Endothelial cell of umbilical vein (primary cell): ENCODE measurements at regions not wholly inside any gene's neighbourhood (a gene's known extent, or its start where the extent isn't known, plus 50 kb on each side); places are given as distances from the start of the nearest gene placed in this dataset.

Experiments used
- BruUV-seq: library from RNA; stranded (reverse); fragments of 400-500 nt; replicated peaks from 2 replicates; lab custom pipeline; 2021; lab: Mats Ljungman, UMichigan
- CTCF ChIA-PET: fragments of 300-600, 350-600 bp; sonication (Branson Sonifier 250); formaldehyde crosslinking; loops from one replicate; lab custom pipeline; 2021; ENCODE audit warnings: antibody characterized with exemption, inconsistent platforms; lab: Charles Lee
- POLR2A ChIA-PET: fragments of 300-600, 350-600 bp; sonication (Branson Sonifier 250); formaldehyde crosslinking; loops from one replicate; lab custom pipeline; 2021; ENCODE audit warnings: antibody characterized with exemption, inconsistent platforms; lab: Charles Lee
- DNase-seq: peaks from one replicate; pipeline ENCODE4 v3.0.0-alpha.2; 2011; ENCODE audit warnings: low read depth, low spot score
- FAIRE-seq: peaks from 2 replicates; lab custom pipeline; 2011; peaks lifted over from hg19 to GRCh38; lab: Jason Lieb, UNC
- H2AFZ ChIP-seq: 2 replicates; pipeline ENCODE4 v1.6.0; 2012; ENCODE audit warnings: low read depth, low read length, control low read depth, inconsistent platforms
- H3K27ac ChIP-seq: 2 replicates; pipeline ENCODE4 v1.5.1; 2011; ENCODE audit warnings: low read depth, mild to moderate bottlenecking, control low read depth, low read length, moderate library complexity; ENCODE audit not compliant: insufficient read depth
- H3K27me3 ChIP-seq, 2 experiments: 2 replicates each; pipeline versions ENCODE4 v1.6.0 to v1.6.1; 2011; ENCODE audit warnings: low read length in 2 of 2, mixed read lengths in 1 of 2; ENCODE audit not compliant: control insufficient read depth in 2 of 2, insufficient read depth in 2 of 2
- H3K36me3 ChIP-seq, 2 experiments: 2 replicates in 1 of 2; 3 replicates in 1 of 2; pipeline ENCODE4 v1.5.1; 2011; ENCODE audit warnings: low read length in 2 of 2, mild to moderate bottlenecking in 1 of 2, moderate library complexity in 1 of 2; ENCODE audit not compliant: control insufficient read depth in 2 of 2, insufficient read depth in 2 of 2; ENCODE audit errors: extremely low read depth in 1 of 2
- H3K4me1 ChIP-seq: 3 replicates; pipeline ENCODE4 v1.5.1; 2011; ENCODE audit warnings: mild to moderate bottlenecking, low read length; ENCODE audit not compliant: control insufficient read depth, insufficient read depth; ENCODE audit errors: extremely low read depth
- H3K4me2 ChIP-seq: 2 replicates; pipeline ENCODE4 v1.6.1; 2011; ENCODE audit warnings: low read length, control low read depth, mixed read lengths; ENCODE audit not compliant: insufficient read depth
- H3K4me3 ChIP-seq, 3 experiments: fragments of 200-600 bp in 1 of 3; sonication (generic), shearing (Covaris generic) in 1 of 3; replicated peaks in 1 of 3; 2 replicates each; pipeline ENCODE4 v1.5.1; 2011 to 2016; ENCODE audit warnings: control low read depth in 3 of 3, low read length in 3 of 3, mild to moderate bottlenecking in 2 of 3, inconsistent platforms in 1 of 3, low read depth in 1 of 3, moderate library complexity in 1 of 3; ENCODE audit not compliant: insufficient read depth in 1 of 3
- H3K79me2 ChIP-seq: 2 replicates; pipeline ENCODE4 v1.6.0; 2012; ENCODE audit warnings: low read length, inconsistent platforms; ENCODE audit not compliant: control insufficient read depth, insufficient read depth
- H3K9ac ChIP-seq: replicated peaks from 2 replicates; pipeline ENCODE3; 2011; ENCODE audit warnings: low read length, control low read depth; ENCODE audit not compliant: insufficient read depth; ENCODE audit errors: extremely low read depth
- H3K9me1 ChIP-seq: replicated peaks from 3 replicates; pipeline ENCODE4 v1.6.0; 2011; ENCODE audit warnings: mild to moderate bottlenecking, low read length; ENCODE audit not compliant: control insufficient read depth, insufficient read depth; ENCODE audit errors: extremely low read depth
- H3K9me3 ChIP-seq: replicated peaks from 2 replicates; pipeline ENCODE4 v1.5.1; 2012; ENCODE audit warnings: low read length, inconsistent platforms; ENCODE audit not compliant: control insufficient read depth, insufficient read depth
- H4K20me1 ChIP-seq: replicated peaks from 2 replicates; pipeline ENCODE3; 2011; ENCODE audit warnings: mild to moderate bottlenecking, low read length; ENCODE audit not compliant: control insufficient read depth, insufficient read depth; ENCODE audit errors: extremely low read depth
- EZH2 ChIP-seq: IDR thresholded peaks from 2 replicates; pipeline ENCODE4 v1.6.1; 2012; ENCODE audit warnings: borderline replicate concordance, low read depth, mild to moderate bottlenecking, moderate library complexity, low read length, inconsistent platforms; ENCODE audit not compliant: severe bottlenecking
- FOS ChIP-seq: IDR thresholded peaks from 2 replicates; pipeline ENCODE4 v1.6.1; 2011; ENCODE audit warnings: mild to moderate bottlenecking, low read length, moderate library complexity, borderline replicate concordance; ENCODE audit not compliant: insufficient read depth
- GATA2 ChIP-seq: IDR thresholded peaks from 2 replicates; pipeline ENCODE4 v1.7.0; 2011; ENCODE audit warnings: low read depth, mild to moderate bottlenecking, moderate library complexity, mixed read lengths, low read length; ENCODE audit not compliant: insufficient read length, insufficient read depth
- JUN ChIP-seq: IDR thresholded peaks from 2 replicates; pipeline ENCODE4 v1.6.1; 2011; ENCODE audit warnings: borderline replicate concordance, low read depth; ENCODE audit not compliant: insufficient read length, insufficient read depth
- MYC ChIP-seq: IDR thresholded peaks from one replicate; pipeline ENCODE4 v1.6.1; 2011; ENCODE audit warnings: mild to moderate bottlenecking, low read depth, low read length
- POLR2A ChIP-seq: IDR thresholded peaks from 2 replicates; pipeline ENCODE4 v1.6.1; 2012; ENCODE audit warnings: low read depth, mild to moderate bottlenecking, control low read depth, low read length
- POLR2AphosphoS5 ChIP-seq: IDR thresholded peaks from 2 replicates; pipeline ENCODE4 v1.6.1; 2012; ENCODE audit warnings: low read depth, mild to moderate bottlenecking, control low read depth, low read length, moderate library complexity; ENCODE audit not compliant: insufficient read depth
- dilution Hi-C: fragments of 300-500 bp; cut with MboI; formaldehyde crosslinking; loops from one replicate; pipeline ENCODE4 v1.15.0; 2019; ENCODE audit warnings: low sequenced_read_pairs; ENCODE audit not compliant: extremely low pct_ligation_motif_present
- intact Hi-C: fragments of 100-400 bp; cut with micrococcal nuclease; formaldehyde crosslinking; loops from one replicate; pipeline ENCODE4 v1.10.0; 2022
- TF ChIP-seq, protein P1 (sequence below): IDR thresholded peaks from 2 replicates; pipeline ENCODE4 v1.6.1; 2011; ENCODE audit not compliant: insufficient read depth, insufficient read length
- TF ChIP-seq, protein P2 (sequence below), 2 donors: IDR thresholded peaks; 1 replicate in 1 of 2; 2 replicates in 1 of 2; pipeline ENCODE4 v1.5.1; 2011; ENCODE audit warnings: low read length in 2 of 2, mild to moderate bottlenecking in 2 of 2, moderate library complexity in 2 of 2, control low read depth in 1 of 2, inconsistent platforms in 1 of 2, low read depth in 1 of 2; ENCODE audit not compliant: insufficient read depth in 1 of 2; ENCODE audit errors: extremely low read depth in 1 of 2

DNA sequence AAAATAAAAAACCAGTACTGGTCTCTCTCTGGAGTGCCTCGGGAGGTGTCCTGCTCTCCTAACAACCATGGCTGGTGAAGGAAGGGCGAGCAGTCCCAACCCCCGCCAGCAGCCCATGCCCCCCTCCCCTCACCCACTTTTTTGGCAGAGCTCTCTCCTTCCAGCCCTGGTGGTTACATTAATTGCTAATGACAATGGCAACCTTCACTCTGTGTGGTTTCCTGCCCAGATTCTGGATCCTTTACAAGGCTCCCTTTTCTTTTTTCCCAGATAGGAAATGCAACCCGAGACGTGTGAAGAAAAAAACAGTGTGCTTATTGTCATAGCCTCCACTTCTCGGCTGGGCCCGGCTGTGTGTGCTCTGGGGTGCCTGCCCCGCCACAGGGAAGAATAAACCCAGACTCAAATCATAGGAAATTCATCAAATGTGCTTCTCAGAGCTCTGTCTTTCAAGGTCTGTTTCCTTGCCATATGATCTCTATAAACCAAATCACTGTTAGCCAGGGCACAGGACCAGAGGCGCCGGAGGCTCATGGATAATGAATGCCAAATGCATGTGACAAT is 513.0 kb downstream of the SOX6 start:
- no peak for TF ChIP-seq POLR2AphosphoS5
- no peak for TF ChIP-seq MYC
- TF ChIP-seq, protein P1, sequence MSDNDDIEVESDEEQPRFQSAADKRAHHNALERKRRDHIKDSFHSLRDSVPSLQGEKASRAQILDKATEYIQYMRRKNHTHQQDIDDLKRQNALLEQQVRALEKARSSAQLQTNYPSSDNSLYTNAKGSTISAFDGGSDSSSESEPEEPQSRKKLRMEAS, result no peak
- intact Hi-C loops, result no loop called here
- Histone ChIP-seq H3K4me2 (no peak overlapping the region), H3K9me3 (no peaks in the 10 kb centered on the region), H2AFZ (no peak overlapping the region), H3K27ac (no peak overlapping the region), H3K79me2 (no peaks in the 10 kb centered on the region), H3K4me1 (peaks cover 6% of the 10 kb centered on the region), H3K27me3 (no peaks in the 10 kb centered on the region), H4K20me1 (no peaks in the 10 kb centered on the region), H3K4me3 (no peak overlapping the region), H3K9me1 (no peaks in the 10 kb centered on the region), H3K36me3 (no peaks in the 10 kb centered on the region), H3K9ac (no peak overlapping the region)
- FAIRE-seq (no peak), DNase-seq (peak; percentile 64)
- ChIA-PET POLR2A (no interaction called here), CTCF (no interaction called here)
- no TSS peak for BruUV-seq
- dilution Hi-C loops, result no loop called here

GRCh38 chr11:15845261-15845660 is 511.1 kb downstream of the SOX6 start:
- peaks cover 6% of the 10 kb centered on the region for H3K4me1 ChIP-seq
- dilution Hi-C loops, result no loop called here
- H3K79me2 ChIP-seq, result no peaks in the 10 kb centered on the region
- H3K9me1 ChIP-seq, result no peaks in the 10 kb centered on the region
- H2AFZ ChIP-seq, result no peak overlapping the region
- no peaks in the 10 kb centered on the region for H3K36me3 ChIP-seq
- H4K20me1 ChIP-seq, result no peaks in the 10 kb centered on the region
- TF ChIP-seq, protein P2, sequence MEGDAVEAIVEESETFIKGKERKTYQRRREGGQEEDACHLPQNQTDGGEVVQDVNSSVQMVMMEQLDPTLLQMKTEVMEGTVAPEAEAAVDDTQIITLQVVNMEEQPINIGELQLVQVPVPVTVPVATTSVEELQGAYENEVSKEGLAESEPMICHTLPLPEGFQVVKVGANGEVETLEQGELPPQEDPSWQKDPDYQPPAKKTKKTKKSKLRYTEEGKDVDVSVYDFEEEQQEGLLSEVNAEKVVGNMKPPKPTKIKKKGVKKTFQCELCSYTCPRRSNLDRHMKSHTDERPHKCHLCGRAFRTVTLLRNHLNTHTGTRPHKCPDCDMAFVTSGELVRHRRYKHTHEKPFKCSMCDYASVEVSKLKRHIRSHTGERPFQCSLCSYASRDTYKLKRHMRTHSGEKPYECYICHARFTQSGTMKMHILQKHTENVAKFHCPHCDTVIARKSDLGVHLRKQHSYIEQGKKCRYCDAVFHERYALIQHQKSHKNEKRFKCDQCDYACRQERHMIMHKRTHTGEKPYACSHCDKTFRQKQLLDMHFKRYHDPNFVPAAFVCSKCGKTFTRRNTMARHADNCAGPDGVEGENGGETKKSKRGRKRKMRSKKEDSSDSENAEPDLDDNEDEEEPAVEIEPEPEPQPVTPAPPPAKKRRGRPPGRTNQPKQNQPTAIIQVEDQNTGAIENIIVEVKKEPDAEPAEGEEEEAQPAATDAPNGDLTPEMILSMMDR (IDR thresholded peaks at IDR 0.05; ENCODE audit: extremely low read depth in 1 of 2, insufficient read depth in 1 of 2, low read depth in 1 of 2, low read length in 2 of 2), result no peak
- TF ChIP-seq POLR2A (no peak), JUN (no peak), POLR2AphosphoS5 (no peak), EZH2 (no peak), FOS (no peak), GATA2 (no peak), MYC (no peak)
- TF ChIP-seq, protein P1, result no peak
- no peak overlapping the region for H3K27ac ChIP-seq
- intact Hi-C loops, result no loop called here
- BruUV-seq, result no TSS peak
- H3K4me3 ChIP-seq, result no peak overlapping the region
- H3K4me2 ChIP-seq, result no peak overlapping the region
- no peak overlapping the region for H3K9ac ChIP-seq
- no peaks in the 10 kb centered on the region for H3K9me3 ChIP-seq
- ChIA-PET POLR2A (no interaction called here), CTCF (no interaction called here)
- peaks cover 0 to 2% of the 10 kb centered on the region in 2 experiments for H3K27me3 ChIP-seq
- FAIRE-seq, result no peak
- DNase-seq, result no peak
